GM21529 (cell line): ENCODE measurements at regions not wholly inside any gene's neighbourhood (a gene's known extent, or its start where the extent isn't known, plus 50 kb on each side); places are given as distances from the start of the nearest gene placed in this dataset.

Source experiments
- ATAC-seq: cut with Tn5 transposase; IDR thresholded peaks from one replicate; pipeline ENCODE4 v1.9.1; 2021; ENCODE audit not compliant: unreplicated experiment

DNA sequence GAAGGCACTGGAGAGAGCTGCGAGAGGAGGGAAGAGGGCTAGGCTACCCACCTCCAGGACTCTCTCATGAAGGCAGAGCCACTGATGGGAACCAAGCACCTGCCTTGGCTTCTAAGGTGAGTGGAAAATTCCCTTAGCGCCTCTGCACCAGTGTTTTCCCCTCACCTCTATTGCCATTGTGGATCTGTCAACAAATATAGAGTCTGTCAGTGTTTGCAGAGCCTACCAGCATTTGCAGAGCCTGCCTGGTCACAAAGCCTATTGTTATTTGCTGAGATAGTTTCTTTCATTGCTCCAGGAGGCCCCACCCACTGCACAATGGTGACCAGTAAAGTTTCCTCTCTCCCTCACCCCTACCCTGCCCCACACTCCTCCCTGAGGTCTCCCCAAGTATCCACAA is 141.9 kb downstream of the MRPL14 start:
- no peak for ATAC-seq

GRCh38 chr6:43984442-43985321 is 142.6 kb downstream of the MRPL14 start:
- ATAC-seq = no peak

GRCh38 chr6:43983632-43984031 is 143.6 kb downstream of the MRPL14 start:
- no peak for ATAC-seq

GRCh38 chr6:43983191-43983590 is 144.1 kb downstream of the MRPL14 start:
- ATAC-seq = no peak

DNA sequence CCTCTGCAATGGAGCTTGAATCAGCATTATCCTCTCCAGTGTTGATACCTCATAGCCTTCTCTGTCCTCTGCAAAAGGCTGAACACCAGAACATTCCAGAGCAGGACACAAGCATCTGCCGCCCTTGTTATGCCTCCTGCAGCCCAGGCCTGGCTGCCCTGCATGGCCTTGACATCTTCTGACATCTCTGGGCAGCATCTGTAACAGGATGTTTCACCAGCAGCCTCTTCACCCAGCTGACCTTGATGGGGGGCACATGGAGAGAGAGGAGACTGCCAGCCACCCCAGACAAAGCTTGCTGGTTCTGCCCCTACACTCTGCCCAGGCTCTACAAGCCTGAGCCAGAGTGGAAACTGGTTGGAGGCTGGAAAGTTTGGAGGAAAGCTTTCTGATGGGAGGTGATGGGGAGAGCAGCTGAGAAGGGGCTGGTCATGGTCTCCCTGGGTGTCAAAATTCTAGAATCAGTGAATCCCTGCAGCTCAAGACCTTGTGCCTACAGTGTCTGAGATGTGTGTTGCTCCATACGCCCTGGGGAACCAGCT is 145.1 kb downstream of the MRPL14 start:
- no peak for ATAC-seq

DNA sequence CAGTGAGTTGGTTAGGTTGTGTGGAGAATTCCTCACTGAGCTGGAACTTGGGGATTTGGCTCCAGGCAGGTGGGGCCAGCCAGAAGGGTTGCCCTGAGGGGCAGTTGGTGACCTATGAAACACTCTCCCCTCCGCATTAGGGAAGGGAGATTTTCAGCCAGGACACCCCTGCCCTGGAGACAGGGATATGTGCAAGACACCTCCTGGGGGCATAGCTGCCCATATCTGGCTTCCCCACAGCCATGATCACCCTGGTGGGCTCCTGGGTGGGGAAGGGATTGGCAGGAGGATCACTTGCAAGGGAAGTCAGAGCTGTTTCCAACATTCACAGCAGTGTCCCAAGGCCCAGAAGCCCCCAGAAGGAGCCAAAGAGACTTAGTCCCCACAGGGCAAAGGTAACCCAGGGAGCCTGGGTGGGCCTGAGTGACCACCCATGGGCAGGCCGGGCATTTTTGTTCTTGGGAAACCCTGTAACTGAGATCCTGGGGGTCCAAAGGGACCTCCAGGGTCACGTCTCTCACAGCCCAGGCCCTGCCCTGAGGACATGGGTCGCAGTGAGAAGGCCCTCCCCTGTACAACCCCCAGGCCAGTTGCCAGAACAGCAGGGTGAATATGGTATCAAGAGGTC is 145.8 kb downstream of the MRPL14 start:
- no peak for ATAC-seq

DNA sequence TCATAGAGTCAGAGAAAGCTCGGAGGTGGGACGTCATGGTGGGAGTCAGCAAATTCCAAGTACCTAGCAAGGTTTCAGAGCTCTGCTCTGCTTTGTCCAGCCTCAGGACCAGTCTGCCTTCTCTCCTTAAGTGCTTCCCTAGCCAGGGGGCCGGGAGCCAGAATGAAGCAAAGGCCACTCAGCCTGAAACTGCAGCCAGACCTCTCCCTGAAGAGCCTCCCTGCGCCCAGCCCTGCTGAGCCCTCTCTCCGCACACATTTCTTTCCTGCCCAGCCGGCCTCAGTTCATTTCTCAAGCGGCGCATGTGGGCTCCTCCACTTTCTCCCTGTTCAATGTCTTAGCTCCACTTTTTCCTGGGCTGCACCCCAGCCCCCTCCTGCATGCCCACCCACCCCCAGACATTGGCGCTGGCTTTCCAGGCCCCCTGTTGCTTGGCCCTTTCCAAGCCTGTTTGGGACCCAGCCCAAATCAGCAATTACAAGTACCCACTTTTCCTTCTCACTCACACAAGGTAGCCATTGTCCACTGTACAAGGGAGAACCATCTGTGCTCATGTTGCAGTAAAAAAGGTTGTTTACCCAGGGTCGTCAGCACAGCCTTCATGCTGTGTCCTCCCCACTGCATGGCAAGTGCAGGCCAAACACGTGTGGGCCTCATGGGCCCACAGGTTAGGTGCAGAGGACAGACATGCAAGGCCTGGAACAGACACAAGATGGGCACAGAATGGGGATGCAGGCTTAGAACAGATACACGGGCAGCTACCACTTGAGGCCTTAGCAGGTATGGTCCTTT is 147.1 kb downstream of the MRPL14 start:
- ATAC-seq = no peak

DNA sequence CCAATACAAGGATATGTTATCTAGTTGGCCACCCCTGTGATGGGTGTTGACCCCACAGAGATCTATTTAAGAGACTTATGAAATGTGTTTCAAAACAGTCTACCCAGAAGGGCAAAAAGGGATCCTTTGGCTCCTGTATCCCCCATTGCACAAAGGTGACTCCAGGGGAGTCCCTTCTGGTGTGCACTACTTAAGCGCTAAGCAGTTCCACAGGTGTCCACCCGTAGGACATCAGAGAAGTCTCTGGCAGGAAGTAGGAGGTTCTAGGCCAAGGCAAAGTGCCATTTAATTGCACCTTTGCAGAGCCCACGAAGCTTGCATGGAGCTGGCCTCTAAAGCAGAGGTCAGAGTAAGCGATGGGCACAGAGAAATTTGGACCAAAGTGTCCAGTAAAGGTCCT is 147.7 kb downstream of the MRPL14 start:
- no peak for ATAC-seq

GRCh38 chr6:43978473-43979346 is 148.5 kb downstream of the MRPL14 start:
- no peak for ATAC-seq

DNA sequence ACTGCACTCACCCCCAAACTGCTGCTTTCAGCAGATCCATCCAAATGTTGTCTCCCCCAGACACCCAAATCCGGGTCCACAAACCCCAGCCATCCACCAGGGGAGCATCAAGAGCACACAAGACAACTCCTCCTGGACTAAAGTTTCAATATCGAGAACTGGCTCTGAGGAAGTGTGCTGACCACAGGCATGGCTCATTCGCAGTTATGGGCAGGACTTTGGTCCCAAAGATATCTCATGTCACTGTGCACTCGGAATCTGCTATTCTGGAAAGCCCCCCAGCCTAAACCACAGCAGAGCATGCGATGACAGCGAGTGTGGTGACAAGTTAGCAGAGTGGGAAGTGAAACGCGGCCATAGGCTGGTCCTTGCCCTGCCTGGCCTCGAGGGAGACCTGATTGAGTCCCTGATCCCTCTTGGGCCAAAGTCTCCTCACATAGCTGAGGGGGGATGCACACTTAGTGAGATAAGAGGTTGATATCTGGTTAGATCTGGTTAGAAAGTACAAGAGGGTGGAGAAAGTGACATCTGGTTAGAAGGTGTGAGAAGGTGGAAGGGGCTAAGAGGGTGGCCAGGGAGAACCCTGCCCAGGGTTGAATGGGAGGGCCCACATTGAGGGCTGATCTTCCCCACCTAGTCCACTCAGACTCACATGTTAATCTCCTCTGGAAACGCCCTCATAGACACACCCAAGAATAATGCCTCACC is 149.7 kb downstream of the MRPL14 start:
- ATAC-seq = peak; percentile 88

- ATAC-seq = no peak
Observed at GRCh38 chr6:43976706-43977403, 150.4 kb downstream of the MRPL14 start.

DNA sequence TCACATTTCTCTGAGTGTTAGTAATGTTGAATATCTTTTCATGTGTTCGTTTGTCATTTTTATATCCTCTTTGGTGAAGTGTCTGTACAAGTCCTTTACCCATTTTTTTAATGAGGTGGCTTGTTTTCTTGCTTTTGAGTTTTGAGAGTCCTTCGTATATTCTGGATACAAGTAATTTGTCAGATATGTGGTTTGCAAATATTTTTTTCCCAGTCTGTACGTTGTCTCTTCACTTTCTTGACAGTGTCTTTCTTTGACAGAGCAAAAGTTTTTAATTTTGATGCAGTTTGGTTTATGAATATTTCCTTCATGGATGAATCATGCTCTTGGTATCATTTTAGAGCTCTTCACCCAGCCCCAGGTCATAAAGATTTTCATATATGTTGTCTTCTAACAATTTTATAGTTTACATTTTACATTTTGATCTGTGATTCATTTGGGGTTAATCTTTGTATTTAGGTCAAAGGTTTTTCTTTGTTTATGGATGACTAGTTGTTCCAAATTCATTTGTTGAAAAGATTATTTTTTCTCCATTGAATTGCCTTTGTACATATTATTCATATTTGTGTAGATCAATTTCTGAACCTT is 152.5 kb downstream of the MRPL14 start:
- ATAC-seq = no peak

DNA sequence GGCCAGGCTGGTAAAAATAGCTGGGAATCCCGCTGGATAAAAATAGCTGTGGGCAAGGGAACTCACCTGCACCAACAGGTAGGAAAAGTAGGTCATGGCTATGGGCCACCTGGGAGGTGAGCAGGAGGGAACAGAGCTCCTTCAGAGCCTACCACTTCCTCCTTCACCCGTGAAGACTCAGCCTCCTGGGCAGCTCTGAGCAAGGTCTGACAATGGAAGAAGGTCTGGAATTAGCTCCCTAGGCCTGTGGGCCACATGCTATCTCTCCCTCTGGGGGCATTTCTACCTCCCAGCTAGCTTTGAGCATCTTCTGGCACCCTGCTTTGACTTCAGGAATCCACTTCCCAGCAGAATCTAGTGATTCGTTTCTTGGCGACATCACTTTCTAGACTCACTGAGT is 153.9 kb downstream of the MRPL14 start:
- ATAC-seq = no peak

- ATAC-seq = no peak
Observed at GRCh38 chr6:43972913-43973300, 154.3 kb downstream of the MRPL14 start.

- no peak for ATAC-seq
Observed at GRCh38 chr6:43972179-43972912, 154.9 kb downstream of the MRPL14 start.

GRCh38 chr6:43971776-43972126 is 155.5 kb downstream of the MRPL14 start:
- ATAC-seq = no peak

DNA sequence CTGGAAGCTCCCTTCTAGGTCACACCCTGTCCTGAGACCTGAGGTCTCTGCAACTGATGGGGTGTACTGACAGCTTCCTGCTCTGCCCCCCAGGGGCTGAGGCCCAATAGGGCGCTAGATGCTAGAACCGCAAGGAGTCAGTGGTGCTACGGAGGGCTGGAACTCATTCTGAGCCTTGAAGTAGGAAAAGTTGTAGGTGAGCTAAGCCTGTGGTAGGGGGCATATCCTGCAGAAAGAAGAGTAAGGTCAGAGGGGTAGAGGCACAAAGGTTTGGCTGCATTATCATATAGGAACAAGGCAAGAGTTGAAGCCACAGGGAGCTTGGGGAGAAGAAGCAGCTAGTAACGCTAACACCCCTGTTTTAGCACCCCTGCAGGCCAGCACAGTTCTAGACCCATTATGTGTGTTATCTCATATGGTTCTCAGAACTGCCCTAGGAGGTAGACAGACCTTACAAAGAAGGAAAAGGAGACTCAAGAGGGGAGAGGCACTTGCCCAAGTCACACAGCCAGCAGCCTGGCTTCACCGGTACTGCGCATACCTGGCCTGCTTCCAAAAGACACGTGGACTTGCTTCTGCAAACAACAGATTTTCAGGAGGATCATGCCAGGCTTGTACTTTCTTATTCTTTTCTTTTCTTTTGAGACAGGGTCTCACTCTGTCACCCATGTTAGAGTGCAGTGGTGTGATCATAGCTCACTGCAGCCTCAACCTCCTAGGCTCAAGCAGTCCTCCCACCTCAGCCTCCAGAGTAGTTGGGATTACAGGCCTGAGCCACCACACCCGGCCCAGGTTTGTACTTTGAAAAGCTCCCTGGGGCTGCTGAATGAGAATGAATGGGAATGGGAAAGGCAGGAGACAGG is 156.1 kb downstream of the MRPL14 start:
- ATAC-seq = no peak
